HPDE6-E6E7 (cell line): ENCODE measurements at regions not wholly inside any gene's neighbourhood (a gene's known extent, or its start where the extent isn't known, plus 50 kb on each side); places are given as distances from the start of the nearest gene placed in this dataset.

Experiments
- DNase-seq: peaks from one replicate; pipeline ENCODE4 v3.0.0; 2011; ENCODE audit warnings: missing footprints; ENCODE audit errors: extremely low spot score

GRCh38 chr5:135628771-135629563, 50.2 kb upstream of the CXCL14 start:
- DNase-seq = no peak
